Fibroblast of the aortic adventitia (primary cell): ENCODE measurements at regions not wholly inside any gene's neighbourhood (a gene's known extent, or its start where the extent isn't known, plus 50 kb on each side); places are given as distances from the start of the nearest gene placed in this dataset.

Experiments
- DNase-seq: peaks from one replicate; pipeline ENCODE4 v3.0.0-alpha.2; 2010; ENCODE audit warnings: low read depth
- H3K4me3 ChIP-seq: 2 replicates; pipeline ENCODE4 v1.5.1; 2011; ENCODE audit warnings: low read depth, mild to moderate bottlenecking, control low read depth, low read length, moderate library complexity
- TF ChIP-seq, protein P1 (sequence below): IDR thresholded peaks from 2 replicates; pipeline ENCODE4 v1.5.1; 2011; ENCODE audit warnings: mild to moderate bottlenecking, low read length, control low read depth, inconsistent platforms; ENCODE audit not compliant: insufficient read depth

DNA sequence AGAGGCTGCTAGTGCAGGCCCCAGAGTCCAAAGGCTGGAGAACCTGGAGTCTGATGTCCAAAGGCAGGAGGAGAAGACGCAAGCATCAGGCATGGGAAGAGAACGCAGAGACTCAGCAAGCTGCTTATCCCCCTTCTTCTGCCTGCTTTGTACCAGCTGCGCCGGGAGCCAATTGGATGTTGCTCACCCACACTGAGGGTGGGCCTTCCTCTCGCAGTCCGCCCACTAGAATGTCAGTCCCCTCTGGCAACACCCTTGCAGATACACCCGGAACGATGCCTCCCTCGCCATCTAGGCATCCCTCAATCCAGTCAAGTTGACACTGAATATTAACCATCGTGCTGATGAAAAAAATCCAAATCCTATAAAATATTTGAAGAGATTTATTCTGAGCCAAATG lies 141.6 kb downstream of the TWIST2 start:
- H3K4me3 ChIP-seq = no peak overlapping the region
- TF ChIP-seq, protein P1, sequence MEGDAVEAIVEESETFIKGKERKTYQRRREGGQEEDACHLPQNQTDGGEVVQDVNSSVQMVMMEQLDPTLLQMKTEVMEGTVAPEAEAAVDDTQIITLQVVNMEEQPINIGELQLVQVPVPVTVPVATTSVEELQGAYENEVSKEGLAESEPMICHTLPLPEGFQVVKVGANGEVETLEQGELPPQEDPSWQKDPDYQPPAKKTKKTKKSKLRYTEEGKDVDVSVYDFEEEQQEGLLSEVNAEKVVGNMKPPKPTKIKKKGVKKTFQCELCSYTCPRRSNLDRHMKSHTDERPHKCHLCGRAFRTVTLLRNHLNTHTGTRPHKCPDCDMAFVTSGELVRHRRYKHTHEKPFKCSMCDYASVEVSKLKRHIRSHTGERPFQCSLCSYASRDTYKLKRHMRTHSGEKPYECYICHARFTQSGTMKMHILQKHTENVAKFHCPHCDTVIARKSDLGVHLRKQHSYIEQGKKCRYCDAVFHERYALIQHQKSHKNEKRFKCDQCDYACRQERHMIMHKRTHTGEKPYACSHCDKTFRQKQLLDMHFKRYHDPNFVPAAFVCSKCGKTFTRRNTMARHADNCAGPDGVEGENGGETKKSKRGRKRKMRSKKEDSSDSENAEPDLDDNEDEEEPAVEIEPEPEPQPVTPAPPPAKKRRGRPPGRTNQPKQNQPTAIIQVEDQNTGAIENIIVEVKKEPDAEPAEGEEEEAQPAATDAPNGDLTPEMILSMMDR = no peak
- no peak for DNase-seq

DNA sequence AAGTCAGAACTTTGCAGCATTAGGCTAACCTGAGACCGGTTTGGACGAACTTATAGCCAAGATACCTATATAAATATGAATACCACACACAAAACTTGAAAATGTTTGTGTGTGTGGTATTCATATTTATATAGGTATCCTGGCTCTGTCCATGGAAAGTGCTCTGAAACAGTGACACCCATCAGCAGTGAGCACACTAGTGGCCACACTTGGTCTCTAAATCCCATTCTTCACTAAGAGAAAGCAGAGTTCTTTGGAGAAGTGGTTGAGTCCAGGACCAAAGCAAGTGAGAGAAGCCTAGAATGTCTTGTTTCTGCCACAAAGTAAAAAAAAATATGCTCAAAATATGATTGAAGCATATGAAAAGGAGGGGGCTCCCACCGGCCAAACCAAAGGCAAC lies 146.5 kb downstream of the TWIST2 start:
- TF ChIP-seq, protein P1 = no peak
- DNase-seq = no peak
- H3K4me3 ChIP-seq = no peak overlapping the region

DNA sequence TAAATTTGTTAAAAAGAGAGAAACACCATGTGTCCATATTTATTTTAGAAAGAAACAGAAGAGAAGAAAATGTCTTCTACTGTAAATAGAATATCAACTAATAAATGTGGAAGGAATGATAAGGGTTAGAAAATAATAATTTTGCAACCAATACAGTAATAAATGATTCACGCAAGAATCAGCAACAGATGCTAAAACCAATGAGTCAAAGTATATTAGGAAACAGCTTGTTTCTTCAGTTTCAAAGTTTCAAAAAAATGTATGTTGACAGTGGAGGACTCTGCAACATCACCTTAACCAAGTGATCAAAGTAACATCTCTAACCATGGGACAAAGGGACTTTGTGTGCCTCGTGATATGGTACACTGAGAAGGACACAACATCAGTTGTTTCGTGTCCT lies 147.0 kb downstream of the TWIST2 start:
- TF ChIP-seq, protein P1 = no peak
- DNase-seq = no peak
- H3K4me3 ChIP-seq = no peak overlapping the region

DNA sequence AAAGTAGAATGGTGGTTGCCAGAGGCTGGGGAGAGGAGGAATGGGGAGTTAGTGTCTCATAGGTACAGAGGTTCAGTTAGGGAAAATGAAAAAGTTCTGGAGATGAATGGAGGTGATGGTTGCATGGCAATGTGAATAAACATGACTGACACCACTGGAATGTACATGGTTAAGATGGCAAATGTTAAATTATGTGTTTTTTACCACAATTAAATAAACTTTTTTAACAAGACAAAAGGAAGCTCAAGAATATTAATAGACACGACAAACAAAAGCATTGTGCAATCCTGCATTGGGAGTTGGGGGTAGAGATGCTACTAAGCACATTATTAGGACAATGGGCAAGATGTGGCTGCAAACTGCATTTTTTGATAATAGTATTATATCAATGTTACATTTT lies 147.7 kb downstream of the TWIST2 start:
- TF ChIP-seq, protein P1 = no peak
- no peak for DNase-seq
- H3K4me3 ChIP-seq = no peak overlapping the region

DNA sequence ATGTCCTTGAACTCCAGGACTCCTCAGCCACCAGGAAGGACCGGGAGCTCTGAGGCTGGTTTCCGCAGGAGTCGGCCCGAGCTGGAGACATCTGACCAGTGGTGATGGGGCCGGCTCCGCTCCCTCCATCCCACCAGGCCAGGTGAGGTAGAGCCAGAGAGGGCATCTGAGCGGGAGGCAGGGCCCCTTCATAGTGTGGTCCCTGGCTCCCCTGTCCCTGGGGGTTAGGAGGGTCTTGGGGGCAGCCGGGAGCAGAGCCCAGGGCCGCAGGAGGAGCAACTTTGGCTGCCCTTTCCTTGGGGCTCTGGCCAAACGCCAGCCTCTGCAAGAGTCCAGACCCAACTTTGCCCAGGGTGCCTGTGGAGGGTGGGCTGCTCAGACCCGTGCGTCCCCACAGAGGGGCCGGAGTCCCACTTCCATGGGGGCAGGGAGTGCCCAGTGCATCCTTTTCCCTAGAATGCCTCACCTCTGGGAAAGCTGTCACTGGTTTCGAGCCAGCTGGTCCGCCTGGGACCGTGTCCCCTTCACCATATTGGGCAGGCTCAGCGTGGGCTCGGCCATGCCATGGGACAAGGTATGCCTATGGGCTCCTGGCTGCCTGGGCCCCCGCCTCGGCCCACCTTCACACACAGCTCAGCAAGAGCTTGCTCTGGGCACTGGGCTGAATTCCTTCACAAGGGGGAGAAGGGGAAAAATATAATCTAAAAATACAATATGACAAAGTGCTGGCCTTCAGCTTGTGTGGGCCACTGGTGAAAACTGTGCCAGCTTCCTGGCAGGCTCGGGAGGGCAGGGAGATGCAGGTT lies 148.6 kb downstream of the TWIST2 start:
- H3K4me3 ChIP-seq = no peak overlapping the region
- TF ChIP-seq, protein P1 = no peak

DNA sequence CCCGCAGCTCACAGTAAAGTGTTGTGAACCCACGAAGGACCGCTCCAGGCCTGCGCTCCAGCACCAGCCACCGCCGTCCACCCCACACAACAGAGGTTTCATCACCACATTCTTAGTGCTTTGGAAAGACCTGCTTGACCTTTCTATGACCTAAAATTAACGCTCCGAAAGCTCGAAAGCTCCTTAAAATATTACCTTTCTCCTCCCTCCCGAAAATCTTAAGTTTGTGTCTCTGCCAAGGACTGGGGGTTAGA lies 149.2 kb downstream of the TWIST2 start:
- TF ChIP-seq, protein P1 = no peak
- H3K4me3 ChIP-seq = no peak overlapping the region
- no peak for DNase-seq

More for the DNA sequence above, 148.6 kb downstream of the TWIST2 start:
- no peak for DNase-seq

DNA sequence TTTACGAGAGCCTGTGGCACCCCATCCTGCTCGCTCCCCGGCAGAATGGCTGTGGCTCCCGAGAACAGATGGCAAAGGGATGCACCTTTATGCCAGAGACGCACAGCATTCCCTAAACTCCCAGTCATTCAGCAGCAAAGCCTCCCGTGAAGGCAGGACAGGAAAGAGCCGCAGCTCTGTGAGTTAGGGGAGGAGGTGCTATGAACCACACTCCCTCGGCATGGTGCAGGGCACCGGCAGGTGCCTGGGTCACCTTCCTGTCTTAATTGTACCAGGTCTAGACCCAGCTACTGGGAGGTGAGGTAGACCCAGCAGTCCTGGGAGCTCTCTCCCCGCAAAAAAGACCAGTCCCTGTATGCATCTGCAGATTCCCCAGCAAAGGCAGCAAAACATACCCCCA lies 149.8 kb downstream of the TWIST2 start:
- no peak for DNase-seq
- TF ChIP-seq, protein P1 = no peak
- no peak overlapping the region for H3K4me3 ChIP-seq
